K562 (cell line): ENCODE measurements at regions not wholly inside any gene's neighbourhood (a gene's known extent, or its start where the extent isn't known, plus 50 kb on each side); places are given as distances from the start of the nearest gene placed in this dataset.

Experiments
- ATAC-seq: fragments of 200-7000 bp; cut with Tn5 transposase; 3 replicates; pipeline ENCODE4 v1.9.1; 2020; ENCODE audit warnings: moderate library complexity
- BruUV-seq: library from RNA; stranded (reverse); fragments of 400-500 nt; replicated peaks from 2 replicates; lab custom pipeline; 2021; lab: Mats Ljungman, UMichigan
- CTCF ChIA-PET: fragments of 300-600 bp; formaldehyde crosslinking; extraction: SDS; loops from one replicate; lab custom pipeline; 2021; ENCODE audit warnings: low intra/inter-chr PET ratio; lab: Yijun Ruan, JAX
- POLR2A ChIA-PET: fragments of 300-600, 350-650 bp; sonication (Branson Sonifier 250); formaldehyde crosslinking; extraction: SDS; loops from one replicate; lab custom pipeline; 2021; ENCODE audit warnings: antibody characterized with exemption, inconsistent platforms; lab: Yijun Ruan, JAX
- DNase-seq, 4 experiments: peaks; one replicate each; pipeline versions ENCODE4 v3.0.0 to v3.0.0-alpha.2; 2011 to 2018; ENCODE audit warnings: low spot score in 3 of 4, mixed read lengths in 3 of 4; ENCODE audit errors: extremely low read depth in 1 of 4
- FAIRE-seq: peaks from 2 replicates; lab custom pipeline; 2011; peaks lifted over from hg19 to GRCh38; lab: Jason Lieb, UNC
- H2AFZ ChIP-seq: 2 replicates; pipeline ENCODE4 v1.6.0; 2011; ENCODE audit warnings: low read depth, low read length, control low read depth, inconsistent platforms
- H3K27ac ChIP-seq: fragments of 200-600 bp; 3 replicates; pipeline ENCODE4 v1.8.0; 2011; ENCODE audit warnings: low read depth, mild to moderate bottlenecking, control low read depth, inconsistent platforms, low read length, moderate library complexity, mixed read lengths; ENCODE audit errors: extremely low read depth
- H3K27me3 ChIP-seq, 2 experiments: fragments of 300-600 bp in 1 of 2; 2 replicates in 1 of 2; 3 replicates in 1 of 2; pipeline versions ENCODE4 v1.6.0 to v1.8.0; 2011; ENCODE audit warnings: inconsistent platforms in 2 of 2, low read length in 2 of 2, mild to moderate bottlenecking in 1 of 2, mixed read lengths in 1 of 2, moderate library complexity in 1 of 2; ENCODE audit not compliant: control insufficient read depth in 2 of 2, insufficient read depth in 2 of 2
- H3K36me3 ChIP-seq: fragments of 300-600 bp; 3 replicates; pipeline ENCODE4 v1.8.0; 2011; ENCODE audit warnings: mild to moderate bottlenecking, low read length, inconsistent platforms; ENCODE audit not compliant: control insufficient read depth, insufficient read depth
- H3K4me1 ChIP-seq, 2 experiments: fragments of 200-600 bp in 1 of 2; replicated peaks in 1 of 2; 2 replicates in 1 of 2; 3 replicates in 1 of 2; pipeline versions ENCODE4 v1.5.1 to v1.8.0; 2011; ENCODE audit warnings: inconsistent platforms in 2 of 2, low read length in 2 of 2, mild to moderate bottlenecking in 1 of 2, mixed read lengths in 1 of 2, moderate library complexity in 1 of 2; ENCODE audit not compliant: control insufficient read depth in 2 of 2, insufficient read depth in 2 of 2
- H3K4me2 ChIP-seq: 2 replicates; pipeline ENCODE4 v1.6.1; 2011; ENCODE audit warnings: low read length, control low read depth, inconsistent platforms, mixed read lengths; ENCODE audit not compliant: insufficient read depth
- H3K4me3 ChIP-seq: fragments of 200-600 bp; sonication (generic), shearing (Covaris generic); 2 replicates; pipeline ENCODE4 v1.5.1; 2016; ENCODE audit warnings: control low read depth, inconsistent platforms
- H3K79me2 ChIP-seq: fragments of 200-600 bp; 3 replicates; pipeline ENCODE4 v1.8.0; 2011; ENCODE audit warnings: low read length, inconsistent platforms; ENCODE audit not compliant: control insufficient read depth, insufficient read depth
- H3K9ac ChIP-seq, 2 experiments: 2 replicates each; pipeline versions ENCODE4 v1.6.0 to v1.6.1; 2011; ENCODE audit warnings: low read depth in 2 of 2, low read length in 2 of 2, control low read depth in 1 of 2, inconsistent platforms in 1 of 2, mild to moderate bottlenecking in 1 of 2, mixed read lengths in 1 of 2; ENCODE audit not compliant: insufficient read depth in 1 of 2
- H3K9me1 ChIP-seq: one replicate; pipeline ENCODE4 v1.6.0; 2011; ENCODE audit warnings: inconsistent platforms, mild to moderate bottlenecking, low read length, moderate library complexity; ENCODE audit not compliant: control insufficient read depth, insufficient read depth
- H3K9me3 ChIP-seq: replicated peaks from 2 replicates; pipeline ENCODE4 v1.5.1; 2011; ENCODE audit warnings: low read depth, low read length, inconsistent platforms; ENCODE audit not compliant: control insufficient read depth, insufficient read depth
- H4K20me1 ChIP-seq: replicated peaks from 2 replicates; pipeline ENCODE4 v1.6.1; 2011; ENCODE audit warnings: low read length, inconsistent platforms, mixed read lengths; ENCODE audit not compliant: control insufficient read depth, insufficient read depth
- C11orf30 ChIP-seq: fragments of 450-650 bp; IDR thresholded peaks from 2 replicates; pipeline ENCODE4 v1.6.1; 2016; ENCODE audit warnings: low read depth, mild to moderate bottlenecking
- CBFA2T2 ChIP-seq: fragments of 450-650 bp; conservative IDR thresholded peaks from 2 replicates; pipeline ENCODE4 v1.6.1; 2017; ENCODE audit warnings: mild to moderate bottlenecking
- CHAMP1 ChIP-seq: fragments of 450-650 bp; IDR thresholded peaks from 2 replicates; pipeline ENCODE4 v1.6.1; 2016; ENCODE audit warnings: mild to moderate bottlenecking
- E2F1 ChIP-seq: sonication (generic); formaldehyde crosslinking; IDR thresholded peaks from 2 replicates; pipeline ENCODE4 v1.8.1; 2023; ENCODE audit warnings: mild to moderate bottlenecking, missing genetic modification reagents, moderate library complexity
- ELK1 ChIP-seq: sonication (generic); formaldehyde crosslinking; IDR thresholded peaks from 2 replicates; pipeline ENCODE4 v1.8.1; 2022; ENCODE audit warnings: missing genetic modification reagents
- ETS2 ChIP-seq: IDR thresholded peaks from 2 replicates; pipeline ENCODE4 v1.6.1; 2016; ENCODE audit warnings: borderline replicate concordance, missing genetic modification characterization, mild to moderate bottlenecking, moderate library complexity, missing compliant biosample characterization; ENCODE audit not compliant: poor library complexity, severe bottlenecking
- KLF13 ChIP-seq: fragments of 450-650 bp; IDR thresholded peaks from 2 replicates; pipeline ENCODE4 v1.6.1; 2016; ENCODE audit warnings: missing genetic modification characterization, low read depth, mild to moderate bottlenecking, missing compliant biosample characterization, moderate library complexity, borderline replicate concordance
- L3MBTL2 ChIP-seq: fragments of 450-650 bp; IDR thresholded peaks from 2 replicates; pipeline ENCODE4 v1.6.1; 2016; ENCODE audit warnings: mild to moderate bottlenecking, moderate library complexity
- NFE2 ChIP-seq: IDR thresholded peaks from 2 replicates; pipeline ENCODE4 v1.6.1; 2014; ENCODE audit warnings: antibody characterized with exemption, low read depth
- THRB ChIP-seq: fragments of 450-650 bp; formaldehyde crosslinking; conservative IDR thresholded peaks from 2 replicates; pipeline ENCODE4 v1.4.0; 2022; ENCODE audit warnings: mild to moderate bottlenecking, missing genetic modification characterization
- TRIM25 ChIP-seq: fragments of 450-650 bp; IDR thresholded peaks from 2 replicates; pipeline ENCODE4 v1.7.0; 2016; ENCODE audit warnings: borderline replicate concordance
- ZNF639 ChIP-seq, 2 experiments: fragments of 200-800 bp in 1 of 2; sonication (Bioruptor generic) in 1 of 2; sonication (generic) in 1 of 2; formaldehyde crosslinking in 1 of 2; IDR thresholded peaks in 1 of 2; conservative IDR thresholded peaks in 1 of 2; 2 replicates each; pipeline versions ENCODE4 v1.5.0 to v1.6.1; 2016 to 2020; ENCODE audit warnings: missing compliant biosample characterization in 1 of 2, missing genetic modification characterization in 1 of 2, missing genetic modification reagents in 1 of 2
- WGBS: fragments of 100-300 bp; shearing (Covaris generic); methylation state at CpG from one replicate; pipeline ENCODE4 v1.1.6; 2016; ENCODE audit warnings: low coverage, mixed read lengths; ENCODE audit not compliant: insufficient coverage; ENCODE audit errors: missing lambda C conversion rate; 5-methylcytosine and 5-hydroxymethylcytosine counted together
- in situ Hi-C: fragments of 300-500 bp; cut with MboI; formaldehyde crosslinking; loops from 4 replicates; pipeline ENCODE4 v1.15.0; 2018; ENCODE audit warnings: inconsistent platforms, mixed read lengths
- intact Hi-C: fragments of 100-400 bp; cut with micrococcal nuclease; formaldehyde crosslinking; loops from 2 replicates; pipeline ENCODE4 v1.14.2; 2022

DNA sequence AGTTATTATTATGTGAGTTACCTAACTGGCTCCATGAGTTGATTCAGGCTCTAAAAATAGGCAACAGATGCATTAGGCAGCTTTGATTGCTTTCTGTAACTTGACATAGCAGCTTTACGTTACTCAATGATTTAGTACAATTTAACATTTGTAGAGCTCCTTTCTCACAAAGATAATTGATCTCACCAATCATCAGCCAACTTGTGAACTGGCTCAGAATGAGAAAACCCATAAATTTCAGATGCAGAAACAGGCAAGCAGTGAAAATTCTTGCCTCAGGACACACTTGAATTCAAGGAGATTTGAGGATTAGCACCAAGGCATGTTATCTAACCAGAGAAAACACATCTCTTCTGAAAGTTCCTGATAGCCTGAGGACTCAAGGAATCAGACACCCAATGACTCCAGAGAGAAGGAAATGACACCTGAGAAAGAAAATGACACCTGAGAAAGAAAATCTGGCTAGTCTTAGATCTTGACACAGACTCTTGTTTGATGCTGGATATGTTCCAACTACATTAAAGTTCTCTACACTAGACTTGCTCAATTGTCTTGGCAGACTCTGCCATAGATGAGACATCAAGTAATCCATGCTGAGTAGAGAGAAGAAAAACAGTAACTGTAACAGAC lies 315.1 kb upstream of the CBLB start:
- H2AFZ ChIP-seq, result no peak overlapping the region
- 50% methylated on average over 1 of the region's 1 CpG for WGBS
- H4K20me1 ChIP-seq, result no peaks in the 10 kb centered on the region
- TF ChIP-seq CBFA2T2 (no peak), NFE2 (no peak), ZNF639 (CRISPR knock-in tag; conservative IDR thresholded peaks at IDR 0.05 in 1 of 2, IDR thresholded peaks at IDR 0.05 in 1 of 2) (no peak), L3MBTL2 (no peak), ETS2 (tag) (no peak), TRIM25 (no peak), KLF13 (tag) (no peak), CHAMP1 (no peak), ELK1 (CRISPR knock-in tag) (no peak), E2F1 (CRISPR knock-in tag) (no peak), THRB (CRISPR knock-in tag) (no peak), C11orf30 (no peak)

More for the DNA sequence above, 315.1 kb upstream of the CBLB start:
- no TSS peak for BruUV-seq
- FAIRE-seq (no peak), DNase-seq (no peak), ATAC-seq (no peak)
- Histone ChIP-seq H3K4me2 (no peak overlapping the region), H3K4me1 (no peaks in the 10 kb centered on the region), H3K27me3 (no peaks in the 10 kb centered on the region), H3K9me3 (no peaks in the 10 kb centered on the region), H3K36me3 (no peaks in the 10 kb centered on the region), H3K9me1 (no peaks in the 10 kb centered on the region), H3K9ac (no peak overlapping the region), H3K4me3 (no peak overlapping the region), H3K27ac (no peak overlapping the region), H3K79me2 (no peaks in the 10 kb centered on the region)
- POLR2A ChIA-PET, result no interaction called here
- intact Hi-C loops, result no loop called here
- in situ Hi-C loops, result no loop called here
- CTCF ChIA-PET, result no interaction called here
